MM.1S (cell line): ENCODE measurements at regions not wholly inside any gene's neighbourhood (a gene's known extent, or its start where the extent isn't known, plus 50 kb on each side); places are given as distances from the start of the nearest gene placed in this dataset.

Experiments
- DNase-seq: peaks from one replicate; pipeline ENCODE4 v3.0.0-alpha.2; 2015
- H2AFZ ChIP-seq: fragments of 300-600 bp; sonication (generic); 2 replicates; pipeline ENCODE4 v1.6.0; 2016; ENCODE audit warnings: antibody characterized with exemption, low read length
- H3F3A ChIP-seq: fragments of 300-600 bp; sonication (generic); 2 replicates; pipeline ENCODE4 v1.6.1; 2016; ENCODE audit warnings: mild to moderate bottlenecking, antibody characterized with exemption, low read length, moderate library complexity, mixed read lengths; ENCODE audit not compliant: insufficient read depth
- H3K27ac ChIP-seq: fragments of 300-600 bp; sonication (generic); 2 replicates; pipeline ENCODE4 v1.5.1; 2016; ENCODE audit warnings: mild to moderate bottlenecking, low read length
- H3K27me3 ChIP-seq: fragments of 300-600 bp; sonication (generic); replicated peaks from 2 replicates; pipeline ENCODE4 v1.6.0; 2016; ENCODE audit warnings: low read length; ENCODE audit not compliant: insufficient read depth
- H3K36me3 ChIP-seq: fragments of 300-600 bp; sonication (generic); replicated peaks from 2 replicates; pipeline ENCODE4 v1.6.1; 2016; ENCODE audit warnings: mild to moderate bottlenecking, low read length, mixed read lengths; ENCODE audit not compliant: insufficient read depth
- H3K4me1 ChIP-seq: fragments of 300-600 bp; sonication (generic); 2 replicates; pipeline ENCODE4 v1.6.1; 2016; ENCODE audit warnings: low read length, mixed read lengths
- H3K4me2 ChIP-seq: fragments of 300-600 bp; sonication (generic); 2 replicates; pipeline ENCODE4 v1.6.0; 2016; ENCODE audit warnings: low read depth, low read length
- H3K4me3 ChIP-seq: fragments of 300-600 bp; sonication (generic); 2 replicates; pipeline ENCODE4 v1.5.1; 2016; ENCODE audit warnings: low read length, mixed read lengths
- H3K79me2 ChIP-seq: fragments of 300-600 bp; sonication (generic); 2 replicates; pipeline ENCODE4 v1.6.1; 2016; ENCODE audit warnings: mixed run types, low read length, mixed read lengths
- H3K9ac ChIP-seq: fragments of 300-600 bp; sonication (generic); 2 replicates; pipeline ENCODE4 v1.6.1; 2016; ENCODE audit warnings: low read length, mixed read lengths
- H3K9me2 ChIP-seq: fragments of 300-600 bp; sonication (generic); replicated peaks from 2 replicates; pipeline ENCODE4 v1.6.1; 2016; ENCODE audit warnings: mild to moderate bottlenecking, low read length, mixed read lengths; ENCODE audit not compliant: insufficient read depth
- H3K9me3 ChIP-seq: fragments of 300-600 bp; sonication (generic); replicated peaks from 2 replicates; pipeline ENCODE4 v1.6.1; 2016; ENCODE audit warnings: mild to moderate bottlenecking, low read length, mixed read lengths; ENCODE audit not compliant: insufficient read depth
- H4K20me1 ChIP-seq: fragments of 300-600 bp; sonication (generic); 2 replicates; pipeline ENCODE4 v1.6.1; 2016; ENCODE audit warnings: mild to moderate bottlenecking, low read length, moderate library complexity, mixed read lengths; ENCODE audit not compliant: insufficient read depth
- EZH2 ChIP-seq: fragments of 300-600 bp; sonication (generic); optimal IDR thresholded peaks from 2 replicates; pipeline ENCODE3; 2017; ENCODE audit warnings: low read depth, mild to moderate bottlenecking, antibody characterized with exemption, low read length, mixed read lengths
- EZH2phosphoT487 ChIP-seq: fragments of 300-600 bp; sonication (generic); IDR thresholded peaks from 2 replicates; pipeline ENCODE4 v1.6.1; 2018; ENCODE audit warnings: antibody characterized with exemption, low read length
- TF ChIP-seq, protein P1 (sequence below): fragments of 300-600 bp; sonication (generic); IDR thresholded peaks from 2 replicates; pipeline ENCODE4 v1.5.1; 2016; ENCODE audit warnings: antibody characterized with exemption, low read length, mixed read lengths

GRCh38 chr12:71223139-71223538 lies 65.3 kb upstream of the TSPAN8 start:
- no peak for DNase-seq
- no peaks in the 10 kb centered on the region for H3K36me3 ChIP-seq
- no peaks in the 10 kb centered on the region for H3K4me1 ChIP-seq
- H3K27me3 ChIP-seq, result no peaks in the 10 kb centered on the region
- no peaks in the 10 kb centered on the region for H3K9me3 ChIP-seq
- H3K4me3 ChIP-seq, result no peak overlapping the region
- no peaks in the 10 kb centered on the region for H3K79me2 ChIP-seq
- H3K9me2 ChIP-seq, result no peaks in the 10 kb centered on the region
- H3F3A ChIP-seq, result no peaks in the 10 kb centered on the region
- no peak overlapping the region for H2AFZ ChIP-seq
- H3K27ac ChIP-seq, result no peak overlapping the region
- no peak overlapping the region for H3K4me2 ChIP-seq
- H4K20me1 ChIP-seq, result no peaks in the 10 kb centered on the region
- TF ChIP-seq EZH2, result no peak
- TF ChIP-seq, protein P1, sequence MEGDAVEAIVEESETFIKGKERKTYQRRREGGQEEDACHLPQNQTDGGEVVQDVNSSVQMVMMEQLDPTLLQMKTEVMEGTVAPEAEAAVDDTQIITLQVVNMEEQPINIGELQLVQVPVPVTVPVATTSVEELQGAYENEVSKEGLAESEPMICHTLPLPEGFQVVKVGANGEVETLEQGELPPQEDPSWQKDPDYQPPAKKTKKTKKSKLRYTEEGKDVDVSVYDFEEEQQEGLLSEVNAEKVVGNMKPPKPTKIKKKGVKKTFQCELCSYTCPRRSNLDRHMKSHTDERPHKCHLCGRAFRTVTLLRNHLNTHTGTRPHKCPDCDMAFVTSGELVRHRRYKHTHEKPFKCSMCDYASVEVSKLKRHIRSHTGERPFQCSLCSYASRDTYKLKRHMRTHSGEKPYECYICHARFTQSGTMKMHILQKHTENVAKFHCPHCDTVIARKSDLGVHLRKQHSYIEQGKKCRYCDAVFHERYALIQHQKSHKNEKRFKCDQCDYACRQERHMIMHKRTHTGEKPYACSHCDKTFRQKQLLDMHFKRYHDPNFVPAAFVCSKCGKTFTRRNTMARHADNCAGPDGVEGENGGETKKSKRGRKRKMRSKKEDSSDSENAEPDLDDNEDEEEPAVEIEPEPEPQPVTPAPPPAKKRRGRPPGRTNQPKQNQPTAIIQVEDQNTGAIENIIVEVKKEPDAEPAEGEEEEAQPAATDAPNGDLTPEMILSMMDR, result no peak
- TF ChIP-seq EZH2phosphoT487, result no peak
- H3K9ac ChIP-seq, result no peak overlapping the region

GRCh38 chr12:71222436-71222835 lies 64.6 kb upstream of the TSPAN8 start:
- TF ChIP-seq EZH2phosphoT487 (no peak), EZH2 (no peak)
- TF ChIP-seq, protein P1, result no peak
- no peak for DNase-seq
- H3K36me3 ChIP-seq, result no peaks in the 10 kb centered on the region
- H3K4me3 ChIP-seq, result no peak overlapping the region
- H3K4me1 ChIP-seq, result no peaks in the 10 kb centered on the region
- H3K9me3 ChIP-seq, result no peaks in the 10 kb centered on the region
- no peaks in the 10 kb centered on the region for H3K79me2 ChIP-seq
- H4K20me1 ChIP-seq, result no peaks in the 10 kb centered on the region
- H2AFZ ChIP-seq, result no peak overlapping the region
- no peak overlapping the region for H3K4me2 ChIP-seq
- no peak overlapping the region for H3K27ac ChIP-seq
- no peaks in the 10 kb centered on the region for H3K27me3 ChIP-seq
- no peaks in the 10 kb centered on the region for H3K9me2 ChIP-seq
- no peak overlapping the region for H3K9ac ChIP-seq
- H3F3A ChIP-seq, result no peaks in the 10 kb centered on the region

DNA sequence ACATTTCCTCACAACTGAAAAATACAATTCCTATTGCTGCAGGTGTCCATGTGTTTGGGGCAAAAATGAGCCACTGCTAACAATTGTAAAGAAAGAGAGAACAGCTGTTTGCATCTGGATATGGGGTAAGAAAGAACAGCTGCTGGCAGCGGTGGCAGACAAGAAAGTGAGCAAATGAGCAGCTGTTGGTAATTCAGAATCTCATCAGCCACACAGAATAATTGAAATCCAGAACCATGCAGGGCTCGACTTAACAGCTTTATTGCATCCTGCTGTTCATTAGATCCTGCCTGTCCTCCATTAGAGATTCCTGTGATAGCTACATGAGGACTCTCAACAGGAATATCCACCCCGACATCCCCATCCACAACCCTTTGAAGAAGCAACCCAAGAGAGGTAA lies 62.5 kb upstream of the TSPAN8 start:
- no peaks in the 10 kb centered on the region for H3K9me3 ChIP-seq
- H4K20me1 ChIP-seq, result no peaks in the 10 kb centered on the region
- no peaks in the 10 kb centered on the region for H3K27me3 ChIP-seq
- H3K4me3 ChIP-seq, result no peak overlapping the region
- H3F3A ChIP-seq, result no peaks in the 10 kb centered on the region
- no peak overlapping the region for H3K4me2 ChIP-seq
- H3K79me2 ChIP-seq, result no peaks in the 10 kb centered on the region
- H3K36me3 ChIP-seq, result no peaks in the 10 kb centered on the region
- H3K4me1 ChIP-seq, result no peaks in the 10 kb centered on the region
- H3K9ac ChIP-seq, result no peak overlapping the region
- no peak overlapping the region for H2AFZ ChIP-seq
- no peak for DNase-seq
- TF ChIP-seq EZH2, result no peak
- no peak for TF ChIP-seq EZH2phosphoT487
- TF ChIP-seq, protein P1, result no peak
- no peak overlapping the region for H3K27ac ChIP-seq
- H3K9me2 ChIP-seq, result no peaks in the 10 kb centered on the region
